GM18907 (cell line): ENCODE measurements at regions not wholly inside any gene's neighbourhood (a gene's known extent, or its start where the extent isn't known, plus 50 kb on each side); places are given as distances from the start of the nearest gene placed in this dataset.
"Not testable (repeated sequence)": the region's sequence is repeated elsewhere in the genome, so short reads cannot be mapped to it uniquely, and the experiment has no call there.

Experiments used
- ATAC-seq: cut with Tn5 transposase; IDR thresholded peaks from one replicate; pipeline ENCODE4 v1.9.1; 2021; ENCODE audit warnings: mild to moderate bottlenecking, moderate library complexity; ENCODE audit not compliant: unreplicated experiment

DNA sequence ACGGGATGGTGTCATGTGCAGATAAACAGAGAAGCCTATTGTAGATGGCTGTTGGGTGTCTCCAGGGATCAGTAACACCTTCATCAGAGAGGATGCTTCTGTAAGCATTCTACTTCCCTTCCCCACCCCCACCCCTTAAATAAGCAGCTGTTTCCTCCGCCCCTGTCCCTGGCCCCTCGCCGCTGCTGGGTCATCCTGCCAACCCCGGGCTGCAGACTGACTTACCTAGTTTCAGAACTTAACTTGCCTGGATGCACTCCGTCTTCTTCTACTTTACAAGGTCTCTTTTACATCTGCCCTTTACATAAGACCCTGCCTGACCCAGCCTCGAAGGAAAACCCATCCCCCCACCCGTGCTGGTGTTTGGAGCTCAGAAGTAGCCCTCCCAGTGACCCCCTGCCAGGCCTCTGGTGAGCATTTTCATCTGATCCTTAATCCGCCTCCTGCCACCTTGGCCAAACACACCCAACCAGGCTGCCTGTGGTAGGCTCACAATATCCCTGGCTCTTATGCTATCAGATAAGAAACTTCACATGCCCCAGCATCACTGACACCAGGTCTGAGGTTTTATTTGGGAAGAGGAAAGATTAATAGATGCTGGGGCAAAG is 103.0 kb upstream of the HES1 start:
- ATAC-seq, result no peak

DNA sequence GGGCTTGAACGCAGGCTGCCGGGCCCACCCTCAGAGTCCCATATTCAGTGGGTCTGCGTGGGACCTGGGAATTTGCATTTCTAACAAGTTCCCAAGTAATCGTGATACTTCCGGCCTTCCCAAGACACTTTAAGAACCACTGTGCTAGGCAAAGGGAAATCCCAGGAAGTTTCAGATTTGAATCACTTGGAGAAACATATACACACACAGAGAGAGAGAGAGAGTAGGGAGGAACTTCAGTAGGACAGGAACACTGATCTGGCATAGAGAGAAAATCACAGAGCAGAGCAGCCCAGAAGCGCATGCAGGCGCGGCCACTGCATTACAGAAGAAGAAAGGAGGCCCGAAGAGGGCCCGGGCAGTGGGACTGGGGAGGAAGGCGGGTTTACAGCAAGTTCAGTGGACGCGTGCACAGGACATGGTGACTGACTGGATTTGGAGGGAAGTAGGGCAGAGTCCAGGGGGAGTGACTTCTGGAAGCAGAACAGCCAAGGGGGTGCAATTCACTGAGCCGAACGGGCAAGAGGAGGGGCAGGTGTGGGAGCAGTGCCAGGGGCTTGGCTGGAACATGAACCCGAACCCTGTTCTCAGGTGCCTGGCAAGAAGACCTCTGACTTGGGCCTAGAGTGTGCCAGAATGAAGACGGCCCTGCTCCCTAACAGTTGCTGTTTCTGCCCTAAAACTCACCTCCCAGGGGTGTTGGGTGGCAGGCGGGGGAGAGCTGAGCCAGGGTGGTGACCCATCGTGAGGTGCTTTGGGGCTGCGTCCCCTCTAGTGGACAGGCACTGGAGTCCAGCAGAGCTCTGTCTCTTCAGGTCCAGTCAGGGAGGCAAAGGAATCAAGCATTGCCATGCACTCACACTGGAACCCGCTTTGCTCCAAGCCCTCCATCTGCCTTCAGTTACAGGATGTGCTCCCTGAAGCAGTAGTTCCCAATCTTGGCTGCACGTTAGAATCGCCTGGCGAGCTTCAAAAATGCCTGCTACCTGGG is 101.3 kb upstream of the HES1 start:
- ATAC-seq, result no peak

DNA sequence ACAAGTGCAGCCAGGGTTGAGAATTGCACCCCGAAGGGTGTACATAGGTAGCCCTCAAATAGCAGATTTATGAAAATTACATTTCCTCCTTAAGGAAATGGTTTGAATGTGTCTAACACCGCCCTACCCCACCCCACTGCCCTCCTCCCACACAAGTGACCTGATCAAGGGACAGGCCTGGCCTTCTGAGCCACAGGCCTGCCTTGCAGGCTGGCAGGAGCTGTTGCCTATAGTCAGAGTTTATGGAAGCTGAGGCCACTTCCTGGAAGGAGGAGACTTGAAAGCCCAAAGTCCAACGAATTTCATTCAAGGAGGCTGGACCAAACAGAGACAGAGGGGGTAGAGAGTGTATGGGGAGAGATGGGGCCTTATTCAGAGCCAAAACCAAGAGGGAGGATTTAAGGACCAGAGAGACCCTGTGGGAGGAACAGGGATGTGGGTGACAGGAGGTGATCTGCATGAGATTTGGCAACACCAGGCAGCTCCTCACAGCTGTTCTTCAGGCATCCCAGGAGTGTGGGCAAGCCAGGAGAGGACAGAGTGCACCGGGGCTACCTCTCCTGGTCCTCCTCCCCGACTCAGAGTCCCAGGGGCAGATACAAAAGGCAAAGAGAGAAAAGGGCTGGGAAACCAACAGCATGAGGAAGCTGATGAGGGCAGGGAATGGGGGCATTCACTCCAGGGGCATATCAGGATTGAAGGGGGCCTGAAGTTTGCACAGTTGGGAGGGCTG is 100.4 kb upstream of the HES1 start:
- ATAC-seq, result no peak

DNA sequence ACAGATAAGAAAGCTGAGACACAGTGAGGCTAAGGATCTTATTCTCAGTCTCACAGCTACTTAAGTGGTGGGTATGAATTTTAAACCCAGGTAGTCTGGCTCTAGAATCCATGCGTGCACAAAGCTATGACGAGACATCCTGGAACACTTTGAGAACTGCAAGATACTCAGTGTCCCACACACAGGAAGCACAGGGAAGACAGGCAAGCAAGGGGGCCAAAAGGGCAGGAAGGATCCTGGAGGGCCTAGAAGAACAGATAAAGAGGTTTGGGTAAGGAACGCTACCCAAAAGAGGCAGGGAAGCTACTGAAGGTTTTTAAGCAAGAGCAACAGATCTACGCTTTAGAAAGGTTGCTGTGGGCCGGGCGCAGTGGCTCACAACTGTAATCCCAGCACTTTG is 99.1 kb upstream of the HES1 start:
- no peak for ATAC-seq

DNA sequence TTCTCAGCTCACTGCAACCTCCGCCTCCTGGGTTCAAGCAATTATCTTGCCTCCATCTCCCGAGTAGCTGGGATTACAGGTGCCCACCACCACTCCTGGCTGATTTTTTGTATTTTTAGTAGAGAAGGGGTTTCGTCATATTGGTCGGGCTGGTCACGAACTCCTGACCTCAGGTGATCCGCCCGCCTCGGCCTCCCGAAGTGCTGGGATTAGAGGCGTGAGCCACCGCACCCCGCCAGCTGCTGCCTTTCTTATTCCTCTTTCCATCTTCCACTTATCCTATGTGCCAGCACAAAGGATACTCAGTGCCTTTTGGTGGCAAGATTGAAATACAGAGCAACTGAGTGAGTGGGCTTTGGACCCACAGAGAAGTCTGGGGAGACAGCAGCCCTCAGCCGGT is 97.6 kb upstream of the HES1 start:
- ATAC-seq, result not testable (repeated sequence)

DNA sequence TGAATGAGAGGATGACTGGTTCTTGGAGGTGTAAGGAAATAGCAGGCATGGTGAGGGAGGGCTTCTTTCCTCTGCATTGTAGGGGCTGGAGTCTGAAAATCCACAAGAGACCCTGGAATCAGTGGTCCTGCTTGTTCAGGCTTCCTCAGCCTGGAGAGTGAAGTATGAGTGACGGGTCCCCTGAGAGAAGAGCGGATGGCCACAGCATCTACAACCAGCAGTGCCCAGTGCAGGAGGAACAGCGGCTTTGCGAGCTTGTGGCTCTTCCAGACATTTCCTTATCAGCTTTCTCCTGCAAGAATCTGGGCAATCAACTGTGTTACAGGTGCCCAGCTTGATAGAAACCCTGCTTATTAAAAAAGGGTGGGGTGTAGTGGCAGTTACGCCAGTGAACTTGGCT is 97.0 kb upstream of the HES1 start:
- ATAC-seq, result no peak

DNA sequence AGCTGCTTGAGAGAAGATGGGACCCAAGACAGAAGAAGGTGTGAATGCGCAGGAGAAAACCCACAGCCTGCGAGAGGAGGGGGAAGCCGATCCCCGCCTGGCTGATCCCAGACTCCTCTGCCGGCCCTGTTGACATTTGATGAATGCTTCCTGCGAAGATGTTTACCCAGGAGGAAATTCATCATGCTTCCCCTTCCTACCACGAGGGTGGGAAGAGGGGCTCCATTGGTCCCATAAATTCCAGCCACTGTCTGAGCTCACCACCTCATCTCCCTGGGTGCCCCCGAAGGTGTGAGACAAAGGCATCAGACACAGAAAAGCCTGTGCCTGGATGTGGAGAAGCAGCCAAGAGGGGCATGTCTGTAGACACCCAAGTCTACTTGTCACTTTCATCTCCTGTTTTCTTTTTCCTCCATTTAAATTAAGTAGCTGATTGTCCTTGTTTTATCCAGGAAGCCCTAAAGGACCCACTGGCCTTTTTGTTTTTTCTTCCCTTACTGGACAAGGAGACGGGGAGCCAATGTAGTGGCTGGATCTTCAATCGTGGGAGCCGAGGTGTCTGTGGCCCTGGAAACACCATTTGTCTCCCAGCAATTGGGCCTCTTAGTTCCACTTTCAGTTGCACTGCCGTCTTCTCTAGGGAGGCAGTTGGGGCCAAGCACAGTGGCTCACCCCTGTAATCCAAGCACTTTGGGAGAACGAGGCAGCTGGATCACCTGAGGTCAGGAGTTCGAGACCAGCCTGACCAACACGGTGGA is 95.3 kb upstream of the HES1 start:
- ATAC-seq, result no peak

DNA sequence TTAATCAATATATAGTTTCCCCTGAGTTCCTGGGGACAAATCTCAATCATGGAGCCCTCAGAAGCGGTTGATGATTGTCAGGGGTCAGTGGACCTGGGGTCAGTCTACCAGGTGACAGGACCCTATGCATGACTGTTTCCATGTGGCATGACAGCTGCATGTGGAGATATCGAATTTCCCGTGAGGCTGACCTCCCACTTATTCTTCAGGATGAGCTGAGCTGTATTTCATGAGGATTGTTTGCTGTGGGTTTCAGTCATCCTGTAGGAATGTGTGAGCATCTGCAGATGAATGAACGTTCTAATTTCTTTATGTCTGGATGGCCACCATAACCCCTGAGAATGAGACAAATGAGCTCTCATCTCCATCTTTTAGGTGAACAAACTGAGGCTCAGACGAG is 93.0 kb upstream of the HES1 start:
- ATAC-seq, result no peak

DNA sequence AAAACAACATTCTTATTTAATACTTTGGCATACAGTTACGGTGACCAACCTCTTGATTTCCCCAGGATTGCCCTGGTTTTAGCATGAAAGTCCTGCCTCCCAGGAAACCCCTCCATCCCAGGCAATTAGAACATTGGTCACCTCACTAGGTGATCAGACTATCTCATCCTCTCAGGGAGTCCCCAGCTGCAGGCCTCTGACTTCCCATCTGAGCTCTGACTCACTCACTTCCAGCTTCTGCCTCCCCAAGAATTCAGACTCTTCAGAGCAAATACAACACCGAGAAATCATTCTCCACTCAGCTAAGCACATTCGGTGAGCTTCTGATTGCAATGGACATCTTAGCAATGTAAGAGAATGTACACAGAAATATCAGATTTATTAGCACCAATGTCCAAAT is 92.4 kb upstream of the HES1 start:
- ATAC-seq, result no peak

DNA sequence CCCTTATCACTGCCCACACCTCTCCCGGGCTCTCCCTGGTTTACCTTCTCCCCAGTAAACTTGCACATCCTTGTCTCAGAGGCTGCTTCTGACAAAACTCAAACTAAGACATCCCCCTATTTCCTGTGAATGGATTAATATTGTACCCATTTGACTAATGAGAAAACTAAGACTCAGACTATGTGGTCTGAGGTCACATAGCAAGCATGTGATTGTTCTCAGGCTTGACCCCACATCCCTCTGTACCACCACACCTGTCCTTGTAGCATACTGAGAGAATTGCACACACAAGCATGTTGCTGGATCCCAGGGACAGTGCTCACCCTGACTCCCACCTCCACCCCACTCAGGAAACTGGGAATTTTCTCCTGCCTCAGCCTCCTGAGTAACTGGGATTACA is 90.7 kb upstream of the HES1 start:
- ATAC-seq, result peak; percentile 90

DNA sequence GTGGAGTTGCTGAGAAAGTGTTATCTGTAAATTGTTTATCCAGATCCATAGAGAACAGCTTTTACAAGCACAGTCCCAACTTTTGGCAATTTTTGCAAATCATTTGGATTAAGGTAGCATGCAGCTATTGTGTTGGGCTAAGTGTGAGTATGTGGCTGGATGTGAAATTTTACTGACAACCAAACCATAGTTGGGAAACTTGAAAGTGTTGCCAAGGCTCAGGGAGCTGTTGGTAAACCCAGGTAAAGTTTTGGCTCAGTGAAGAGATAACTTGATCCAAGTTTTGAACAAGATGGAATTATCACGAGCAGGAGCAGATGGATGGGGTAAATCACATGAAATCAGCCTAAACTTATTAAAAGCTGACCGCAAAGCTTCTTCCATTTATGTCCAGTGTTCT is 90.0 kb upstream of the HES1 start:
- ATAC-seq, result no peak

DNA sequence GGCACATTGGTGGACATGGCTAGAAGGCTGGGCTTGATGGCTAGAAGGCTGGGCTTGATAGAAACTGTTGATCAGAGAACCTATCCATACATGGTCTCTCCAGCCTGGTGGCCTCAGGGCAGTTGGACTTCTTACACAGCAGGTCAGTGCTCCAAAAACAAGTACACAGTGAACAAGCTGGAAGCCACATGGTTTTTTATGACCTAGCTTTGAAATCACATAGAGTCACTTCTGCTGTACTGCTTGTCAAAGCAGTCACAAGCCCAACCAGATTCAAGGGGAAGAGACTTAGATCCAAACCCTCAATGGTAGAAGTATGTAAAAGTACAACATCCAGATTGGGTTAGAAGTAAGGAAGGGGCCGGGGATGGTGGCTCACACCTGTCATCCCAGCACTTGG is 89.4 kb upstream of the HES1 start:
- ATAC-seq, result no peak

DNA sequence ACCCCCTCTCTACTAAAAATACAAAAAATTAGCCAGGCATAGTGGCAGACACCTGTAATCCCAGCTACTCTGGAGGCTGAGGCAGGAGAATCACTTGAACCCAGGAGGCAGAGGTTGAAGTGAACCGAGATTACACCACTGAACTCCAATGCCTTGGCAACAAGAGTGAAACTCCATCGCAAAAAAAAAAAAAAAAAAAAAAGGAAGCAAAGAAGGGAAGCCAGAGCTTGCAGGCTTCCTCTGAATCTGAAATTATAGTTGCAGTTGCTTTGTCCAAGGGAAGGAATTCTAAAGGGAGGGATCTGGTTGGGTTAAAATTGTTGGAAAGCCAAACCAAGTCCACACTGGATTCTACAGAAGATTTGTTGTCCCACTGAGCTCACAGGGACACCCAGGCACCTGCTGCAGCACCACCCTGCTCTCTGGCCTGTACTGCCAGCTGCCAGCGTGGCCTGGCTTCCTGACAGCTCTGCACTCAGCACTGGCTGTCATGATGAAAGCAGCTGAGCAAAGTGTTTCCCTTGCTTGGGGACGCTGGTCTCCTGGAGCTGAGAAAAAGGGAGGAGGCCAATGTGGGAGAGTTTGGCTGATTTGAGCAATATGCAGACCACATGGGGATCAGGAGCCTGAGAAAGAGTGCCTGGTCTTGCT is 88.8 kb upstream of the HES1 start:
- ATAC-seq, result peak; percentile 49

DNA sequence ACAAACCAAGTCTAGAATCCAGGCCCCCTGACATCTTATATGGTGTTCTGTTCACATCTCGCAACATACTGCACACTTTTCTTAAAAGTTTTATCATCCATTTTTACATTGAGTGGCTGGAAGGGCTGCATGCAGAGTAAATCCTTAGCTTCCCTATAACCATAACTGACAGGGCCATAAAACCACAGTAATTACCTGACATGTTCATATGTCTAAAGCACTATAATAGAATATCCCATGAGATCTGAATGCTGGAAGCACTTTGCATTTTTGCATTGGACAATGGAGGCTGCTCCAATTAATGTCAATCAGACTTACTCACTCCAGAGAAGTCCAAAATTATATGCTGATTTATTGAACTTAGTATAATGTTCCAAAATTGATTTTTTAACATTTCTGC is 86.6 kb upstream of the HES1 start:
- no peak for ATAC-seq

DNA sequence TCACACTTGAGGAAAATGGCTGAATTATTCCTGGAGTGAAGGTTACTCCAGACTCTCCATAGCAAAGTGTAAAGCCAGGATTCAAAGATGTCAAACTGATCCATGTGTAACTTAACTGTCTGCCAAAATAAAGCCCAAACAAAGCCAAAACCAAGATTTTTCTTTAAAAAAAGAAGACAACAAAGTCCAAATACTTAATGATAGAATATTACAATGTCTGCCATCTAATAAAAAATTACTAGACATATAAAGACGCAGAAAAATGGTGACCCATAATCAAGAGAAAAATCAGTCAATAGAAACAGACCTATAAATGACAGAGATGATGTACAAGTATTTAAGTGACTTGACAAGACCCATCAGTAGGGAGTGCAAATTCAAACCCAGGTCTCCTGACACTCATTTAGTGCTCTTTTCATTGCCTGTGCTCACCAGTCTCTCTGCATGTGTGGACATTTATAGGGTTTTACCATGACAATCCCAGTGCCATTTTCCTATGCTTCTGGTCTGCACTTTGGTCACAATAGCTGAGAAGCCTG is 85.1 kb upstream of the HES1 start:
- ATAC-seq, result no peak

DNA sequence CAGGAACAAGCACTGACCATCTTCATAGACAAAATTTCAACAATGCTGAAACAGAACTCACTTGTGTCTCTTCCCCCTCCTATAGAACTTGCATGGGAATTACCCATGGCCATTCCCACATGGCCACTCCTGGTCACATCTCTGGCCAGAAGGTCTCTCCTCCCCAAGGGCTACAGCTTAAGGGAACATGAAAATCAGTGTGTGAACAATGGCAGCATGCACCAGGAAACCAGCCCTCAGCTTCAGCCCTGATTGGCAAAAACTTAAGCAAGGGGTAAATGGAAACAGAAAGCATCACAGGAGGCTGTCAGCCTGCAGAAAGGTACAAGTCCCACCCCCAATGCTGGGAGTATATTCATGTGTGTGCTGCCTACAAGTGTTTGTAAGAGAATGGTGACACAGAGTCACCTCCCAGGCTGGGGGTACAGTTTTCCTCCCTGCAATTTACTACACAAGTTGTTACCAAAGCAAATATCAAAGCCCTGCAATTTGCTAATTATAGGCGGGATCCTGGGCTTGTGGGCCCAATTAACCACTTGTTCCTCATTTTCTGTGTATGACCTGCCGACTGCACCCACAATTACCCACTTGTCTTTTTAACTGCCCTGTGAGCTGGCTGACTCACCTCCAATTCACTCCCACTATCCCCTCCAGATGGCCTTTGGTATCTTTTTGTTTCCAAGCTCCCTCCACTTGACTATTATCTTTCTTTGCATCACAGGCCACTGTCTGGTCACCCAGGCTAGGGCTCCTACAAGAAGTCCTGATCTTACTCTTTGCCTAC is 84.4 kb upstream of the HES1 start:
- no peak for ATAC-seq

DNA sequence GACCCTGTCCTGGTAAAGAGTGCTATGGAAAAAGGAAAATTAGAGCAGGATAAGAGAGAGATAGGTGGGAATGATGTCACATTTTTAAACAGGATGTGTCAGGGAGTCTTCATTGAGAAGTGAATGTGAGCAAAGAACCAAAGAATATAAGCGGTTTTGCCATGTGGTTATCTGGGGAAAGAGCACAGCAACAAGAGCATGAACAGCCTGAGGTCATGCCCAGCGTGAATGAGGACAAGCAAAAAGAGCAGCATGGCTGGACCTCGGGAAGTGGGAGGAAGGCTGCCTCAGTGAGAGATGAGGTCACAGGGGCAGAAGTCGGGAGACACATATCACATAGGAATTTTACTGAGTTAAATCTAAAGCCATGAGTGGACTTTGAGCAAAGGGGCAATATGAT is 82.8 kb upstream of the HES1 start:
- no peak for ATAC-seq

DNA sequence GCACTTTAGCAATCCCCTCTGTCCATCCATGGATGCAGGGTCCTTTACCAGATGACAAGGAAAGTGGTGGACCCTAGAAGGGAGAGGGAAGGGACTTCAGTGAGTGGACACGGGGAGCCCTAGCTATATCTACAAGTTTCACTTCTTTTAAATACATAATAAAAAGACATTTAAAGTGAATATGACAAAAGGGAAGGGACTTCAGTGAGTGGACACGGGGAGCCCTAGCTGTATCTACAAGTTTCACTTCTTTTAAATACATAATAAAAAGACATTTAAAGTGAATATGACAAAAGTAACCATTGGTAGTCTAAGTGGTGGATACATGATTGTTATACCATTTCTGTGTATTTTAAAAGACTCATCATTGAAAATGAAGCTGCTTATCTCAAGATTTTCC is 81.9 kb upstream of the HES1 start:
- ATAC-seq, result no peak

DNA sequence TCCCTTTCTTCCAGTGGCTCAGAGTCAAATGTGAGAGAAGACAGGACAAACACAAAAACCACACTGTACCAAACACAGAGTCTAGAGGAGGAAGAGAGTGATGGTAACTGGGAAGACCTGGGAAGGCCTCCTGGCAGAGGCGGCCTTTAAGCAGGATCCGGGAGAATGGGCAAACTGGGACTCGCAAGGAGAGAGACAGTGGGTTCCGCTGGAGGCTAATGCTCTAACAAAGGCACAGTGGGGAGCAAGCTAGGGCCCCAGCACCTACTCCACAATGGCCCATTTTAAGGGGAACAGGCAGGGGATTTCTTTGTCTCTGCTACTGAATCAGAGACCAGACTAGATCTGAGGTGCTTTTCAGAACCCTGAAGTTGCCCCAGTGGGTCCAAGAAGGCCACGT is 81.4 kb upstream of the HES1 start:
- no peak for ATAC-seq

DNA sequence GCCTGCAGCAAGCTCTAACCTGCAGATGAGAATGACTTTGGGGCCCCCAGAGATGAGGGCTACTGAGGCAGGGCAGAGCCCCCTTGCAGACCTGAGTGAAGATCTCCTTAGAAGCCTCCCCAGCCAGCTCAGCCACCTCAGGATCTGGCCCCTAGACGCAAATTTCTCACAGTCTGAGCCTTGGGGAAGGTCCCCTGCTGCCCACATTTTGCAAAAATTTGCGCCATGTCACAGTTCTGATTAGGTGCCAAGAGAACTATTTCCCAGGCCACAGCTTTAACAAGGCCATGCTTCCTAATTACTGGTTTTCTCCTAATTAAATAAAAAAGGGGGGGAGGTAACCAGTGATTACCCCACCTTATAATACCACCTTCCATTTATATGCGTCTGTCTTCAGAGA is 81.0 kb upstream of the HES1 start:
- no peak for ATAC-seq
